ENCODE measurements at regions not wholly inside any gene's neighbourhood (a gene's known extent, or its start where the extent isn't known, plus 50 kb on each side); places are given as distances from the start of the nearest gene placed in this dataset.
"Not testable (repeated sequence)": the region's sequence is repeated elsewhere in the genome, so short reads cannot be mapped to it uniquely, and the experiment has no call there.

GRCh38 chr13:40345654-40346372 lies 320.6 kb downstream of the FOXO1 start:
- no peak for DNase-seq

- DNase-seq: no peak
These were observed 319.8 kb downstream of the FOXO1 start for GRCh38 chr13:40346592-40346991.

- DNase-seq: no peak
These were observed 318.3 kb downstream of the FOXO1 start for GRCh38 chr13:40348096-40348679.

DNA sequence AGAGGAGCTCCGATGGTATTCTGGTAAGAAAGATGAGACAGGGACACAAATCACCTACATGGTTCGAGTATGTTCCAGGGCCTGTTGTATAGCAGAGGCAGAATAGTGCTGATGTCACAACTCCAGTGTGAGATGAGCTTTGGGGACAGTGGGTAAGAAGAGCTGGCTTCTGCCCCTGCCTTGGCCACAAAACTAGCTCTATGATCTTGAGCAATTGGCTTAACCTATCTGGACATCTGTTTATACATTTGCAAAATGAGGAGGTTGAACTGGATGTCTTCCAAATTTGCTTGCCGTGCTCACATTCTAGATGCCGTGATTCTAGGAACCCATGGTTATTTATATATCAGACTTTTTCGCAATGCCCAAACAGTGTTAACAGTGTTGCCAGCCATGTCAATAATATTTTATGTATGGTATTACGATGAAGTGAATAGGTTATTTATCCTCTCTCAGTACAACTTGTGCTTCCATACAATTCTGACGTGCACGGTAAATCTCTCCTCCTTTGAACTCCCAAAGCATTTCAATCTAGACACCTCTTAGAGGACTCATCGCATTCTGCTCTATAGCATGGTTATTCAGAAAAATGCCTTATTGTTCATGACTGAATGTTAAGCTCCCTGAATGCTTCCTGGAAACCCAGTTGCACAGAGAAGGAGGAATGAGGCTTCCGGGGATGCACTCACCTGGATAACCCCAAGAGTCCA lies 316.0 kb downstream of the FOXO1 start:
- no peak for DNase-seq

GRCh38 chr13:40351537-40352379 lies 314.7 kb downstream of the FOXO1 start:
- no peak for DNase-seq

- no peak for DNase-seq
These were observed 314.1 kb downstream of the FOXO1 start for GRCh38 chr13:40352380-40352778.

- no peak for DNase-seq
These were observed 313.5 kb downstream of the FOXO1 start for GRCh38 chr13:40352802-40353562.

DNA sequence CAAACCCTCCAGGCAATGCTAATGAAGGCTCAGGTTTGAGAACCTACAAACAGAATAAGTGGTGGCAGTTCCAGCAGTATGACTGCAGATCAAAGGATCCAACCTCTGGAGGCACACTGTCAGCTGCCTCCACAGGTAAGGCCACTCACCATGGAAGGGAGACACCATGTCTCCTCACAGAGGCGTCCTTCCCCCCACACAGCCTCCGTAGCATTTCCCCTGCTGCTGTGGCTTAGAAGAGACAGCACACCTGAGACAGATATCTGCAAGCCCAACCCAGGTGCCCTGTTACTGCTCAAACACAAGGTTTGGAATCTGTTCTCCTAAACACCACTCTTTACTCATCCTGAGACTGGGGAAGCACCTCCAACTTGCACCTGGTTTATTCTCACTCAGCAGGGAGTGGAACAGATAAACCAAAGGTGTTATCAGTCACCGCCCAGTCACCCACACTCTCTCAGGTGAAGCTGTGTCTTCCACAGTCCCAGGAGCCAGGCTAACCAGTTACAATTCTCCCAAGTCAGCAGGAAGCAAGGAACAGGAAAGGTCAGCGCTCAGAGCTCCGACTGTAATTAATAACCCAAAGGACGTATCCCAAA lies 311.2 kb downstream of the FOXO1 start:
- no peak for DNase-seq

DNA sequence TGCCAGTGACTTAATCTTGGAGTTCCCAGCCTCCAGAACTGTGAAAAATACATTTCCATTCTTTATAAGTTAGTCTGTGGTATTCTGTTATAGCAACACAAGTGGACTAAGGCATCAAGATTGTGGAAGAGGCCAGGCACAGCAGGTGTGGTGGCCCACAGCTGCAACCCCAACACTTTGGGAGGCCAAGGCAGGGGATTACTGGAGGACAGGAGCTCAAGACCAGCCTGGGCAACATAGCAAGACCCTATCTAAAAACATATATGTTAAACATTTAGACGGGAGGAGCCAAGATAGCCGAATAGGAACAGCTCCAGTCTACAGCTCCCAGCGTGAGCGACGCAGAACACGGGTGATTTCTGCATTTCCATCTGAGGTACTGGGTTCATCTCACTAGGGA lies 310.4 kb downstream of the FOXO1 start:
- DNase-seq: no peak

DNA sequence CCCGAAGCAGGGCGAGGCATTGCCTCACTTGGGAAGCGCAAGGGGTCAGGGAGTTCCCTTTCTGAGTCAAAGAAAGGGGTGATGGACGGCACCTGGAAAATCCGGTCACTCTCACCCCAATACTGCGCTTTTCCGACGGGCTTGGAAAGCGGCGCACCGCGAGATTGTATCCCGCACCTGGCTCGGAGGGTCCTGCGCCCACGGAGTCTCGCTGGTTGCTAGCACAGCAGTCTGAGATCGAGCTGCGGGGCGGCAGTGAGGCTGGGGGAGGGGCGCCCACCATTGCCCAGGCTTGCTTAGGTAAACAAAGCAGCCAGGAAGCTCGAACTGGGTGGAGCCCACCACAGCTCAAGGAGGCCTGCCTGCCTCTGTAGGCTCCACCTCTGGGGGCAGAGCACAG lies 310.0 kb downstream of the FOXO1 start:
- DNase-seq: not testable (repeated sequence)

DNA sequence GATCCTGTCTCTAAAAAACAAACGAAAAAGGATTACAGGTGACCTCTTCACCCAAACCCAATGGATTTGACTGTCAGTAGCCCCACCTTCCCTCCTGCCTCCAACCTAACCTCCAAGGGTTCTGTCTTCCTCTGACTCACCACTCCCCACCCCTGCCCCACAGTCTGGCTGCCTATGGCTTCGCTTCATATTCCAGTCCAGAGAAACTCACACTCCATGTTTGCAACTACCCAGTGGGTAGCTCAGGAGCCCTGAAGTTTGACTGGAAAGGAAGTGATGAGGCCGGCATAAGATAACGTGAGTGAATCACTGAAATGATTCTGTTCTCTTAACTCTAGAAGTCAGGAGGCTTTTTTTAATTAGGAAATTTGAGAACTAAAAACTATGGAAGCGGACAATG lies 303.9 kb downstream of the FOXO1 start:
- no peak for DNase-seq

GRCh38 chr13:40363653-40364052 lies 302.8 kb downstream of the FOXO1 start:
- DNase-seq: no peak

GRCh38 chr13:40366119-40366518 lies 300.3 kb downstream of the FOXO1 start:
- no peak for DNase-seq

DNA sequence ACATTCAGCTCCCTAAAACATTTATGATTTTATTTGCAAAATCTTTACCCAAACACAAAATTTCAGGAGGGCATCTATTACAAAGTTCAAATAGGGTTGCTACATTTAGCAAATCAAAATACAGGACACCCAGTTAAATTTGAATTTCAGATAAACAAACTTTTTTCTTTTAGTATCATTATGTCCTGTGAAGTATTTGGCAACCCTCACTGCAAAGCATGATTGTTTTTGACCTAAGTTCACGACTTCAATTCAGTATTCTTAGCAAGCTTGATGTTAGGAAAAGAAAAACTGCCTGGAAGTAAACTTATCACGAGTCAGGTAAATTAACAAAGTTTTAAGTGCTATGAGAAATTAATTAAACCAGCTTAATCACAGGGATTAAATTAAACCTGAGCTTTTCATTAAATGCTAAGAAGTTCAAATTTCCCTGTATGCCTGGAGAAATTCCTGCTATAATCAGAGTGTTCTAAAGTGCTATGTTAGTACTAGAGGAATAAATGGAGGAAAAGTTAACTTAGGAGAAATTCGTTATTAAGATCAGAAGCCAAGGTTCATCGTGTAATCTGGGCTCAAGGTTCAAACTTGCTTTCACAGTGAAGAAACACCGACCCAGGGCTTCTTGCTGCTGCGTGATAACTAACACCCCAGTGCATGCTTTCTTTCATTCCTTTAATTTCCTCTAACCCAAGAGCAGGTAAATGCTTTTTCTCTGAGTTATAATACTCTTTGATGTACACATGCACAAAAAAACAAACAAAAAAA lies 298.1 kb downstream of the FOXO1 start:
- DNase-seq: no peak

- DNase-seq: no peak
These were observed 295.8 kb downstream of the FOXO1 start for GRCh38 chr13:40370661-40371060.

DNA sequence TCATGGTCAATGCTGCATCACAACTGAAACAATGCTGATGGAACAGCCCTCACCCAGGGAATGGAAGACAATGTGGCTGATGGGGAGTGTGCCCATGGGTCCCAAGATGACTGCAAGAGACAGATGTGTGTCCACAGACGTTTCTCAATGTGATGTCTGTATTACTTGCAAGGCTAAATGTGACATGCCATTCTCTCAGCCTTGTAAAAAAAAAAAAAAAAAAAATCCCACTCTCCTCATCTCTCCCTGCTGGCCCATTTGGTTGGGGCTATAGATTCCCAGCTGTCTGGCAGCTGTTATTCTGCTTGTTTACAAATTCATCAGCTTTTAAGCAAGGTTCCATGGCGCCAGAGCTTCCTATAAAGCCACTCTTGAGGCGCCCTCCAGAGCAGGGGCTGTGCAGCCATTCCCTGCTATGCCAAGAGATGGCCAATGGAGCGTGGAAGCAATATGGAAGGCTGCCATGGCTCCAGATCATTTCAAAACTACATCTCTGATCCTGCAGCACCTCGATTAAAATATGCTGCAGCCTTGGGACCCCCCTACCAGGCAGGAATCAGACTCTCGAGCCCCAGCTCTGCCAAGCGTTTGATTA lies 294.8 kb downstream of the FOXO1 start:
- no peak for DNase-seq

- not testable (repeated sequence) for DNase-seq
These were observed 292.8 kb downstream of the FOXO1 start for GRCh38 chr13:40373608-40374007.

DNA sequence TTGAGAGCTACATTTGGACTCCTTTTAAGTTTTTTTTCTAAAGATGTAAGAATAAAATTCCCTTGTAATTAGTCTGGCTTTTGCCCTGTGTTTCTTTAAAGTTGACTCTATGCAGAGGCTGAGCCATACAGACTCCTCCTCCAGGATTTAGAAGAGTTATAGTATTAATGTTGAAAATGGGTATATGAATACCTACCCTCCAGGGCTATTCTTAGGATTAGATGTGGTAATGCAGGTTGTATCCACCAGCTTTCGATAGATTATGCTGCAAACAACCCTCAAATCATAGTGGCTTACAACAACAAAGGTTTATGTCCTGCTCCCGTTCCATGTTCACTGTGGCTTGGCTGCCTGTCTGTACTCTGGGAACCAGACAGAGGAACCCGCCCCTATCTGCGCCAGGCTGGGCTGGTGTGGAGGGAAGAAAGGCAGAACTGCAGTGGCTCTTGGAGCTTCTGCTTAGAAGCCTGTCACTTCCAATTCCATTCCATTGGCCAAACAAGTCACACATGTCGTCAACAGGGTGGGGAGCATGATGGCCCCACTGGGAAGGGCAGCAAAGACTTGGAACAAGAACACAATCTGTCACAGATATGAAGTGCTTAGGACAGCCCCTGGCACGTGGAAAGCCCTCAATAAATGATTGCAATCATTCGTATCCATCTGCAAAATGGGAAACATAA lies 290.8 kb downstream of the FOXO1 start:
- no peak for DNase-seq

- no peak for DNase-seq
These were observed 290.1 kb downstream of the FOXO1 start for GRCh38 chr13:40376296-40376849.

Data from NCI-H510A treated with DMSO at 0.1 percent for 48 hours (cell line).